ENCODE measurements at regions not wholly inside any gene's neighbourhood (a gene's known extent, or its start where the extent isn't known, plus 50 kb on each side); places are given as distances from the start of the nearest gene placed in this dataset.

GRCh38 chr9:83138422-83139135 lies 75.6 kb upstream of the RASEF start:
- no peak overlapping the region for H3K27ac ChIP-seq (ENCODE audit: extremely low read depth, low read depth, low read length)
- no peaks in the 10 kb centered on the region for H3K36me3 ChIP-seq (ENCODE audit: control insufficient read depth in 2 of 2, insufficient read depth in 1 of 2, low read length in 2 of 2)
- no peaks in the 10 kb centered on the region for H3K4me1 ChIP-seq (ENCODE audit: control insufficient read depth, insufficient read depth, low read length)
- TF ChIP-seq ZNF596 (tag by site-specific recombination; IDR thresholded peaks at IDR 0.05) (no peak), ZEB2 (tag by site-specific recombination; IDR thresholded peaks at IDR 0.05) (no peak), INSM2 (tag by site-specific recombination; IDR thresholded peaks at IDR 0.05) (no peak), ZNF571 (tag by site-specific recombination; IDR thresholded peaks at IDR 0.05) (no peak), ZNF274 (IDR thresholded peaks at IDR 0.05; ENCODE audit: low read length) (no peak), ZNF274 (tag by site-specific recombination; IDR thresholded peaks at IDR 0.05; ENCODE audit: borderline replicate concordance) (no peak), ZNF785 (tag by site-specific recombination; IDR thresholded peaks at IDR 0.05) (no peak), ZNF366 (tag by site-specific recombination; conservative IDR thresholded peaks at IDR 0.05) (no peak), ZNF239 (tag by site-specific recombination; IDR thresholded peaks at IDR 0.05) (no peak), ZNF585B (tag by site-specific recombination; IDR thresholded peaks at IDR 0.05) (no peak), ZBTB11 (tag by site-specific recombination; conservative IDR thresholded peaks at IDR 0.05; ENCODE audit: low read depth) (no peak)
- ChIA-PET POLR2A (no interaction called here), CTCF (no interaction called here)
- no peaks in the 10 kb centered on the region for H3K9me3 ChIP-seq (ENCODE audit: control insufficient read depth, insufficient read depth, low read depth, low read length)
- no peak overlapping the region for H3K4me3 ChIP-seq (ENCODE audit: low read depth, low read length)

- ChIA-PET CTCF (no interaction called here), POLR2A (no interaction called here)
- H3K36me3 ChIP-seq (ENCODE audit: control insufficient read depth in 2 of 2, insufficient read depth in 1 of 2, low read length in 2 of 2) = no peaks in the 10 kb centered on the region
- H3K27ac ChIP-seq (ENCODE audit: extremely low read depth, low read depth, low read length) = no peak overlapping the region
- no peaks in the 10 kb centered on the region for H3K4me1 ChIP-seq (ENCODE audit: control insufficient read depth, insufficient read depth, low read length)
- H3K9me3 ChIP-seq (ENCODE audit: control insufficient read depth, insufficient read depth, low read depth, low read length) = no peaks in the 10 kb centered on the region
- no peak overlapping the region for H3K4me3 ChIP-seq (ENCODE audit: low read depth, low read length)
- TF ChIP-seq ZNF280C (tag by site-specific recombination; IDR thresholded peaks at IDR 0.05) (no peak), ZNF692 (tag by site-specific recombination; IDR thresholded peaks at IDR 0.05) (no peak), ZBTB1 (tag by site-specific recombination; IDR thresholded peaks at IDR 0.05) (no peak), ZNF571 (tag by site-specific recombination; IDR thresholded peaks at IDR 0.05) (no peak), ZNF707 (tag by site-specific recombination; IDR thresholded peaks at IDR 0.05) (no peak), ZNF354C (tag by site-specific recombination; IDR thresholded peaks at IDR 0.05; ENCODE audit: borderline replicate concordance, low read depth) (no peak), ZNF146 (tag by site-specific recombination; IDR thresholded peaks at IDR 0.05) (no peak), ZNF112 (tag by site-specific recombination; IDR thresholded peaks at IDR 0.05) (no peak), SCRT1 (tag by site-specific recombination; IDR thresholded peaks at IDR 0.05; ENCODE audit: borderline replicate concordance) (no peak), SETDB1 (IDR thresholded peaks at IDR 0.05; ENCODE audit: insufficient read length, low read length) (no peak), ZNF26 (tag by site-specific recombination; IDR thresholded peaks at IDR 0.05) (no peak), ZNF140 (tag by site-specific recombination; IDR thresholded peaks at IDR 0.05) (no peak), HOXA7 (CRISPR knock-in tag; IDR thresholded peaks at IDR 0.05; ENCODE audit: borderline replicate concordance) (no peak), ZSCAN16 (tag by site-specific recombination; IDR thresholded peaks at IDR 0.05) (no peak), GLIS1 (tag by site-specific recombination; IDR thresholded peaks at IDR 0.05) (no peak)
Measured at GRCh38 chr9:83133316-83133715, 70.4 kb upstream of the RASEF start.

Measured in HEK293 (cell line).